Fibroblast of the conjunctiva (primary cell): ENCODE measurements at regions not wholly inside any gene's neighbourhood (a gene's known extent, or its start where the extent isn't known, plus 50 kb on each side); places are given as distances from the start of the nearest gene placed in this dataset.
A peak's percentile ranks its signal among the peaks of the same experiment; 100 is the strongest.
"Not testable (repeated sequence)": the region's sequence is repeated elsewhere in the genome, so short reads cannot be mapped to it uniquely, and the experiment has no call there.

Source experiments
- DNase-seq: peaks from one replicate; pipeline ENCODE4 v3.0.0-alpha.2; 2010; ENCODE audit warnings: low read depth

GRCh38 chr2:191476901-191477300 is 201.0 kb upstream of the NABP1 start:
- no peak for DNase-seq

DNA sequence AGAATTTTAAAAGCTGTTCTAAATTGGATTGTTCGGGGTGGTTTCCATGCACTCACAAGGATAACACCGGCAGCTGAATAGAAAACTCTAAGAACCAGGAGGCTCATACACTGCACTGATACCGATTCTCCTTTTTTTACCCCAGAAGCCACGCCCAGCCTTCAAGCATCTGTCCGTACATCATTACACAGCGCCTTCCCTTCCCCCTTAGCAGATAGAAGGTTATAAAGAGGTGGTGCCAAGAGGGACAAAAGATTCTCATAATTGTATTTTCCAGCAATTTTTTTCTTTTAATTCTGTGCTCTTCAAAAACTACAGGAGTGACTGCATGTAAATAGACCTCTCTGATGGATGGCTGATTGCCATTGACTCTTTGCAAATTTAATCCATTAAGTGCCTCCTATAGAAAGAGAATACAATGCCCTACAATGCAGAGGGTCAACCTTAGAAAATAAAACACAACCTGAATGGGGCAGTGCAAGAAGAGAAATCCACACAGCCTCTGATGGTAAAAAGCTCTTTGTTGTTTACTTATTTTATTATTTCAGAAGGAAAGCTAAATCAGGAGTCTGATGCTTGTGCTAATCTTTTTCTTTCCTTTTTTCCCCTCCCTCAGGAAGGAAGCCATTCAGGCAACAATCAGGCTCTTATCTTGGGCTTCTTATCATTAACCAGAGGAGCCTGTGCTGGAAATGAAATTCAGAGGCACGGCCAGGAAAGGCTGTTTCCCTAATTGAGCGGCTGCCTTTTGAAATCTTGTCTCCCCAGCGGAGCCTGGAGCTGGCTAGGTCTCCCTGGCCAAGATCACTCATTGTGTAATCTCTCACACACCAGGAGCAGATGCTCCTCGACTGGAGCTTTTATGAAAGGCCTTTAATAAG is 198.9 kb upstream of the NABP1 start:
- DNase-seq: peak; percentile 28

DNA sequence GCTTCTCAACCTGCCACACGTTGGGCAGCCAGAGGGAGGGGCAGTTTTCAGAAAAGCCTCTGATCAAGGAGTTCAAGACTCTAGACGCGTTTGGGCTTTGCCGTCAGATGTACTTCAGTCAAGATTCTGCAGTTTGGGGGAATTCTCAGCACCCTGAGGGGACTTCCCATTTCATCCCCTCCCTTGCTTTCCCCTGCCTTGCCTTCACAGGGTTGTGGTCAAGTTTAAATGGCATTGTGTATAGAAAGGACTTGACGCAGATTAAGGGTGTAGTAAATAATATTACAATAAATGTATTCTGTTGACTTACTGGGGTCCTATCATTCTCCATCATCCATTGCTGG is 198.3 kb upstream of the NABP1 start:
- no peak for DNase-seq

GRCh38 chr2:191481305-191482070 is 196.4 kb upstream of the NABP1 start:
- DNase-seq: no peak

- no peak for DNase-seq
These were observed 194.8 kb upstream of the NABP1 start for GRCh38 chr2:191483117-191483516.

- DNase-seq: peak; percentile 51
These were observed 191.2 kb upstream of the NABP1 start for GRCh38 chr2:191486584-191487320.

GRCh38 chr2:191488135-191488534 is 189.8 kb upstream of the NABP1 start:
- DNase-seq: no peak

DNA sequence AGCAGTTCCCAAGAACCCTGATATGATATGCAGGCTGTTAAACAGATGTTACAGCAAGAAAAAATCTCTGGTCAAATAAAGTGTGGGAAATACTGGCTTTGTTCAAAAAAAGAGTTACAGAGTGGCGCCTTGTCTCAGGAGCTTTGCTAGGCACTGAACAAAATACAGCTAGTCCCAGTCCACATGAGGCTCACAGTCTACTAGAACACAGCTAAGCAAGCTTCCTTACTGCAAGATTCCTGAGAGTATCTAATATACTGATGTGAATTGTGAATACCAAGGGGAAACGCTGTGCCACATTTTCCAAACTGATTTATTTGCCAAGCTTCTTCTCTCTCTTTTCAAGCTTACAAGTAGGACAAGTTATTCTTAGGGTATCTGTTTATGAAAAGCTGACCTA is 188.8 kb upstream of the NABP1 start:
- DNase-seq: no peak

GRCh38 chr2:191496838-191497237 is 181.1 kb upstream of the NABP1 start:
- DNase-seq: no peak

GRCh38 chr2:191497822-191498221 is 180.1 kb upstream of the NABP1 start:
- no peak for DNase-seq

DNA sequence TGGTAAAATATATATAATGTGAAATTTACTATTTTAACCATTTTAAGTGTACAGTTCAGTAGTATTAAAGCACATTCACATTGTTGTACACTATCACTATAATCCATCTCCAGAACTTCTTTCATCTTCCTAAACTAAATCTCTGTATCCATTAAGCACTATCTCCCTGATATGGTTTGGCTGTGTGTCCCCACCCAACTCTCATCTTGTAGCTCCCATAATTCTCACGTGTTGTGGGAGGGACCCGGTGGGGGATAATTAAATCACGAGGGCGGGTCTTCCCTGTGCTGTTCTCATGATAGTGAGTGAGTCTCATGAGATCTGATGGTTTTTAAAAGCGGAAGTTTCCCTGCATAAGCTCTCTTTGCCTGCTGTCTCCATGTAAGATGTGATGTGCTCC is 178.9 kb upstream of the NABP1 start:
- no peak for DNase-seq

DNA sequence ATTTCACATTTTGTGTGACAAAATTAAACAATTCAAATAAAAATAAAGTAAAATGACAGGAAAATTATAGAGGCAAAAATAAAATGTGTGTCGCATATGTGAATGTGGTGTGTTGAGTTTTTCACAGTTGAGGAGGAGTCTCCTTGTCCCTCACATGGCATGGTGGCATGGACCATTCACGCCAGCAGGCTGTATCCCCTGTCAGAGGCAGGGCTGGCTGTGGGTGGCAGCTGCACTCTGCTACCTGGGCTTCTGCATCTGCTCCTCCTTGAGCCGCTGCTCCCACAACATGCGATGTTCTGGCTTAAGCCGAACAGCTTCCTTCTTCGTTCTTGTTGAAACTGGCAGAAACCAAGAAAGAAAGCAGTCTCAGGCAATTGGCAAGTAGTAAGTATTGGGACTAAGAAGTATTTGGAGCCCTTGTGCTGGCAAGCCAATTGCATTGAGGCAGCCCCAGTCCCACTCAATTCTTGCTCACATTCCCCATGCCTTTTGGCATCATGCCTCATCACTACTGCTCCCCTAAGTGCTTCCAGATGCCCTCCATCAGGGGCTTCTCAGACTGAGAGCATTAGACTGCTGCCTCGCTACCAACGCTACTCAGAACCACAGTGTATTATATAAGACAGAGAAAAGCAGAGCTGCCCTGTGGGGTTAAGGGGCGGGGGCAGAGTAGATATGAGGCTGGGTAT is 177.9 kb upstream of the NABP1 start:
- peak; percentile 89 for DNase-seq

DNA sequence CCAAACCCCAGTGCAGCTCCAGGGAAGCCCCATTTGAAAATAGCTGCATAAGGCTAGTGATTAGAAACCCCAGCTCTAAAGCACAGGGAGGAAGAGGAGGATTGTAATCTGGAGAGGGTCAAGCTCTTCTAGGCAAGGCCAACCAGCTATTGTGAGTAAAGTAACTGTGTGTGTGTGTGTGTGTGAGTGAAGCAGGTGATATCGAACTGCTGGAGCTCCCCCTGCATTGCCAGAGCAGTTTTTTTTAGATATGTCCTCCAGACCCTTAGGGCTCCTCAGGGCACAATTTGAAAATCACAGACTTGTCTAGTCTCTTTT is 177.4 kb upstream of the NABP1 start:
- no peak for DNase-seq

- no peak for DNase-seq
These were observed 176.9 kb upstream of the NABP1 start for GRCh38 chr2:191500884-191501560.

GRCh38 chr2:191501561-191502168 is 176.3 kb upstream of the NABP1 start:
- DNase-seq: peak; percentile 49

GRCh38 chr2:191506515-191506914 is 171.4 kb upstream of the NABP1 start:
- no peak for DNase-seq

- DNase-seq: not testable (repeated sequence)
These were observed 170.6 kb upstream of the NABP1 start for GRCh38 chr2:191507252-191507853.

DNA sequence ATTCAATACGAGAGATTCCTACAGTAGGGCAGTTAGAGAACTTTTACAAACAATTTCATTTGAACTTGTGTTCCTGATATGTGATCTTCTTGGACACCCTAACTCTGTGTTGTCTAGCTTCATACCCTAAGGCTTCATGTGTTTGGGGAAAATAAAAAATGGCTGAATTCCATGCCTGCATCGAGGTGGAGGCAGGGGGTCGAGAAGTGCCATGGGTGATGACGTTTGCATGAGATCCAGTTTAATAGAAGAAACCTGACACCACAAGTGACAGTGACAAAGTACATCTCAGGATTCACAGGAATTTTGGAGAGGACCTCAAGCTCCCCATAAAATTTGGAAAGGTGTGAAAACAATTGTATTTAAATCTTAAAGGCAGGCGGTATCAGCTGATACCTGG is 169.2 kb upstream of the NABP1 start:
- DNase-seq: no peak

- no peak for DNase-seq
These were observed 165.6 kb upstream of the NABP1 start for GRCh38 chr2:191512216-191512835.

DNA sequence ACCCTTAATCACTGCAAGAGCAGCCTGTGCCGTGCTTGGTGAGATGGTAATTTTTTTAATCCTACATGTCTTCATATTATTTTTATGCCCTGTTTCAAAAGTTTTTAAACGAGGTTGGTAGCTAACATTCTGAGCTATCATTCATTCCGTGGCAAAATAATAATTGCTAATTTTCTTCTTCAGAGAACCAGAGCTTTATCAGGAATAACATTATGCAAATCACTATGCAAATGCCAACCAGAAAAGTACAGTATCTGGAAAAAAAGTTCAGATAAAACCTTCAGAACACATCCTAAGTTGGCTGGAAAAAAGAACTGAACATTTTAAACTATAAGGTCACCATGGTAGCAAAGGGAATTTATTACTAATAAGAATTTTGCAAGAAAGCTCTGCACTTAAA is 165.1 kb upstream of the NABP1 start:
- DNase-seq: no peak
